Esophagus muscularis mucosa (tissue), 4 donors: ENCODE measurements at regions not wholly inside any gene's neighbourhood (a gene's known extent, or its start where the extent isn't known, plus 50 kb on each side); places are given as distances from the start of the nearest gene placed in this dataset.

Experiments
- DNase-seq: peaks from one replicate; pipeline ENCODE4 v3.0.0-alpha.2; 2017; ENCODE audit errors: extremely low spot score
- H3K27ac ChIP-seq, 4 donors: fragments of 200-600 bp; sonication (generic); replicated peaks in 1 of 4; 1 replicate in 3 of 4; 2 replicates in 1 of 4; pipeline ENCODE4 v1.5.1; 2016 to 2019; ENCODE audit warnings: mild to moderate bottlenecking in 1 of 4
- H3K27me3 ChIP-seq, 4 donors: fragments of 200-600 bp; sonication (generic); one replicate each; pipeline versions ENCODE4 v1.5.1 to v1.6.0; 2016 to 2019
- H3K36me3 ChIP-seq, 4 donors: fragments of 200-600 bp; sonication (generic); one replicate each; pipeline ENCODE4 v1.5.1; 2016 to 2019
- H3K4me1 ChIP-seq, 4 donors: fragments of 200-600 bp; sonication (generic); one replicate each; pipeline ENCODE4 v1.5.1; 2016 to 2019
- H3K4me3 ChIP-seq, 4 donors: fragments of 200-600 bp; sonication (generic); 1 replicate in 2 of 4; 2 replicates in 2 of 4; pipeline ENCODE4 v1.5.1; 2016 to 2019; ENCODE audit warnings: mild to moderate bottlenecking in 4 of 4, moderate library complexity in 1 of 4
- H3K9me3 ChIP-seq, 4 donors: fragments of 200-600 bp; sonication (generic); 1 replicate in 3 of 4; 2 replicates in 1 of 4; pipeline ENCODE4 v1.5.1; 2016 to 2019
- CTCF ChIP-seq, 3 experiments: fragments of 200-600 bp in 2 of 3; fragments of 450-650 bp in 1 of 3; sonication (generic) in 2 of 3; IDR thresholded peaks; one replicate each; pipeline ENCODE4 v1.5.1; 2017 to 2019; ENCODE audit warnings: antibody characterized with exemption in 3 of 3, mild to moderate bottlenecking in 2 of 3, moderate library complexity in 1 of 3
- EP300 ChIP-seq: sonication (generic); formaldehyde crosslinking; IDR thresholded peaks from one replicate; pipeline ENCODE4 v1.6.1; 2017; ENCODE audit warnings: antibody characterized with exemption
- POLR2A ChIP-seq: fragments of 450-650 bp; IDR thresholded peaks from one replicate; pipeline ENCODE4 v1.6.1; 2017; ENCODE audit warnings: antibody characterized with exemption, moderate library complexity, mild to moderate bottlenecking, low read depth
- POLR2AphosphoS5 ChIP-seq, 2 donors: sonication (generic); formaldehyde crosslinking; IDR thresholded peaks; one replicate each; pipeline ENCODE4 v1.6.1; 2017; ENCODE audit warnings: antibody characterized with exemption in 2 of 2
- WGBS: methylation state at CpG from one replicate; pipeline ENCODE4 v1.1.5; 2018; 5-methylcytosine and 5-hydroxymethylcytosine counted together
- intact Hi-C: fragments of 100-400 bp; cut with DNase I; formaldehyde crosslinking; loops from one replicate; pipeline ENCODE4 v1.15.1; 2023

- intact Hi-C loops, result no loop called here
- H3K4me3 ChIP-seq, result no peak overlapping the region
- 59% methylated on average over 3 of the region's 4 CpGs for WGBS
Observed at GRCh38 chr1:90122654-90123340, 127.9 kb downstream of the ZNF326 start.

GRCh38 chr1:90114521-90115141 is 119.7 kb downstream of the ZNF326 start:
- Histone ChIP-seq H3K36me3 (no peaks in the 10 kb centered on the region), H3K27ac (no peak overlapping the region), H3K4me1 (no peaks in the 10 kb centered on the region), H3K27me3 (peaks cover 0 to 25% (median 0%) of the 10 kb centered on the region in 4 donors), H3K9me3 (no peaks in the 10 kb centered on the region), H3K4me3 (no peak overlapping the region)
- intact Hi-C loops, result no loop called here
- 24% methylated on average over 3 of the region's 3 CpGs for WGBS
- DNase-seq, result no peak
- TF ChIP-seq POLR2AphosphoS5 (IDR thresholded peaks at IDR 0.05), result no peak
- TF ChIP-seq CTCF (IDR thresholded peaks at IDR 0.05), result peak in 2 of 3 experiments; percentile 39 to 51
- no peak for TF ChIP-seq EP300
- no peak for TF ChIP-seq POLR2A

More at GRCh38 chr1:90122654-90123340, 127.9 kb downstream of the ZNF326 start:
- Histone ChIP-seq H3K27ac (no peak overlapping the region), H3K27me3 (peaks cover 0 to 4% (median 0%) of the 10 kb centered on the region in 4 donors), H3K4me1 (no peaks in the 10 kb centered on the region), H3K9me3 (peaks cover 0 to 9% (median 3%) of the 10 kb centered on the region in 4 donors), H3K36me3 (no peaks in the 10 kb centered on the region)
- DNase-seq, result no peak
- TF ChIP-seq EP300, result no peak
- no peak for TF ChIP-seq CTCF (IDR thresholded peaks at IDR 0.05)
- TF ChIP-seq POLR2A, result no peak

- 50% methylated on average over 2 of the region's 2 CpGs for WGBS
- DNase-seq, result no peak
- Histone ChIP-seq H3K36me3 (no peaks in the 10 kb centered on the region), H3K9me3 (no peaks in the 10 kb centered on the region), H3K4me3 (no peak overlapping the region), H3K4me1 (no peaks in the 10 kb centered on the region), H3K27me3 (peaks cover 0 to 34% (median 2%) of the 10 kb centered on the region in 4 donors), H3K27ac (no peak overlapping the region)
- intact Hi-C loops, result no loop called here
- TF ChIP-seq EP300 (no peak), CTCF (IDR thresholded peaks at IDR 0.05) (no peak), POLR2A (no peak), POLR2AphosphoS5 (IDR thresholded peaks at IDR 0.05) (no peak)
Observed at GRCh38 chr1:90107990-90108389, 113.1 kb downstream of the ZNF326 start.

- intact Hi-C loops, result no loop called here
- Histone ChIP-seq H3K4me1 (no peaks in the 10 kb centered on the region), H3K9me3 (no peaks in the 10 kb centered on the region), H3K4me3 (no peak overlapping the region), H3K36me3 (no peaks in the 10 kb centered on the region), H3K27me3 (peaks cover 0 to 26% (median 2%) of the 10 kb centered on the region in 4 donors), H3K27ac (no peak overlapping the region)
- WGBS, result 81% methylated on average over 4 of the region's 4 CpGs
- TF ChIP-seq EP300 (no peak), CTCF (IDR thresholded peaks at IDR 0.05) (no peak), POLR2AphosphoS5 (IDR thresholded peaks at IDR 0.05) (no peak), POLR2A (no peak)
- DNase-seq, result no peak
Observed at GRCh38 chr1:90106311-90106710, 111.4 kb downstream of the ZNF326 start.
